GM13976 (cell line): ENCODE measurements at regions not wholly inside any gene's neighbourhood (a gene's known extent, or its start where the extent isn't known, plus 50 kb on each side); places are given as distances from the start of the nearest gene placed in this dataset.
"Not testable (repeated sequence)": the region's sequence is repeated elsewhere in the genome, so short reads cannot be mapped to it uniquely, and the experiment has no call there.

ENCODE experiments used
- DNase-seq: peaks from one replicate; pipeline ENCODE4 v3.0.0; 2012; ENCODE audit warnings: low spot score
- in situ Hi-C: fragments of 300-500 bp; cut with MboI; formaldehyde crosslinking; loops from one replicate; pipeline ENCODE4 v1.12.0; 2022; ENCODE audit warnings: low sequenced_read_pairs, mixed read lengths, inconsistent platforms; ENCODE audit not compliant: unreplicated experiment
- TF ChIP-seq, protein P1 (sequence below): IDR thresholded peaks from 2 replicates; pipeline ENCODE4 v1.5.1; 2012; ENCODE audit warnings: borderline replicate concordance, mild to moderate bottlenecking; ENCODE audit not compliant: insufficient read depth; ENCODE audit errors: extremely low read depth, missing control alignments, control extremely low read depth

DNA sequence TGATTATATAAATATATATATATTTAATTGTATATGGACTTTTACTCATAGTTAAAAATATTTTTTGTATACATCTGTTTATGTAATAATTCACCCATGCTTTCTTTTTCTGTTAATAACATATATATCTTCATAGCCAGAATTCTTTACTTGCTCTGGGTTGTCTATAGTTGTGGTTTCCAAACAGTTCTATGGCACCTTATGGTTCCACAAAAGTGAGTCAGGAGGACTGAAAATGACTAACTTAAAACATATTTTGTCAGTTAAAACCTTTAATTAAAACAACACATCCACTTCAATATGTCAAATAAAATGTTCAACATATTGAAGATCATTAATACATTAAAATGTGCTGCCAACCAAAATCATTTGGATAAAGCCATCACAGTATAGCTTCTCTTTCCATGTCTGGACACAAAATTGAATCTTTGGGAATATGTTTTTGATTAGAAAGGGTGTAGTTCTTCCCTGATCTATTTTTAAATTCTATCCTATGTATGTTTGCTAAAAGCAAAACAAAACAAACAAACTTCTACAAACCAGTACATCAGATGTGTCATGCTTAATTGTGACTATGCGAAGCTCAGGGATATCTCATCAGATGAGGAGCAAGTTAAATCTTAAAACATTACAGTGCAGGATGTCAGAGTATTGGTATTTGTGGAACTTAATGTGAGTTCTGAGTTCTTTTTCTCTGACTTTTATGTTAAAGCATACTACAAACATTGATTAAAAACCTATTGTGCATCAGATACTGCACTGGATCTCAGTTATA is 1488.4 kb upstream of the TENM4 start:
- DNase-seq, result no peak
- TF ChIP-seq, protein P1, sequence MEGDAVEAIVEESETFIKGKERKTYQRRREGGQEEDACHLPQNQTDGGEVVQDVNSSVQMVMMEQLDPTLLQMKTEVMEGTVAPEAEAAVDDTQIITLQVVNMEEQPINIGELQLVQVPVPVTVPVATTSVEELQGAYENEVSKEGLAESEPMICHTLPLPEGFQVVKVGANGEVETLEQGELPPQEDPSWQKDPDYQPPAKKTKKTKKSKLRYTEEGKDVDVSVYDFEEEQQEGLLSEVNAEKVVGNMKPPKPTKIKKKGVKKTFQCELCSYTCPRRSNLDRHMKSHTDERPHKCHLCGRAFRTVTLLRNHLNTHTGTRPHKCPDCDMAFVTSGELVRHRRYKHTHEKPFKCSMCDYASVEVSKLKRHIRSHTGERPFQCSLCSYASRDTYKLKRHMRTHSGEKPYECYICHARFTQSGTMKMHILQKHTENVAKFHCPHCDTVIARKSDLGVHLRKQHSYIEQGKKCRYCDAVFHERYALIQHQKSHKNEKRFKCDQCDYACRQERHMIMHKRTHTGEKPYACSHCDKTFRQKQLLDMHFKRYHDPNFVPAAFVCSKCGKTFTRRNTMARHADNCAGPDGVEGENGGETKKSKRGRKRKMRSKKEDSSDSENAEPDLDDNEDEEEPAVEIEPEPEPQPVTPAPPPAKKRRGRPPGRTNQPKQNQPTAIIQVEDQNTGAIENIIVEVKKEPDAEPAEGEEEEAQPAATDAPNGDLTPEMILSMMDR, result no peak

DNA sequence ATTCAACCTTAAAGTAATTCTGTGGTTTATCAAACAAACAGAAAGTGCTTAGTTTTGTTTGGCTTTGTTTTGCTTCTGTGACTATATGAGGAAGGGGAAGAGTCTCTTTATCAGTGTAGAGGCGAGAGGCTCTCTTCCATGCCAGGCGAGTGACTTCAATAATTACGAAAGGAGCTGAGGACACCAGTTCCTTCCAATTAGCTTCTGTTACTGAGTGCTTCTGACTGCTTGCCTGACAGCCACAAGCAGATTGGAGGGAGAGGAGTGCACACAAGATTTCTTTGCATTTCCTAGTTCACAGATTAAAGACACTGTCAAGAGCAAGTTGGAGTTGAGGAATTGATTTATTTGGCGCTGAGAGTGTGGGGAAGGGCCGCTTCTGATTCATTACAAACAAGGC is 1484.5 kb upstream of the TENM4 start:
- TF ChIP-seq, protein P1, result no peak
- DNase-seq, result no peak
- in situ Hi-C loops, result no loop called here

More for the DNA sequence above, 1488.4 kb upstream of the TENM4 start:
- in situ Hi-C loops, result no loop called here

DNA sequence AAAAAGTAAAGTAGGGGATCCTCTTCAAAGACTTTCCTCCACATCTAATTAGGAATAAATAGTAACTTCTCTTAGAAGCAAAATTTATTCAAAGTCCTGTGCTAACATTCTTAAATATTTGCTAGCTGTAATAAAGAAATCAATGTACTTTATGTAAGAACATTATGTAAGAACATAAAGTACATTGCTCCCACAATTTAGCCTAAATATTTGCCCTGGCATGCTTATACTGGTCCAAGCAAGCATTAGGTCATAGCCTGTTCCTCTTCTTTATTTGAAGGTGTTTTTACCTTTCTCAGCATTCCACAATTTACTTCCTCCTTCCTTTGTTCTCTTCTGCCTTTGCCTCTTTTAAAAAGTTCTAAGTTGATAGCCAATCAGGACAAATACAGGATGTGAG is 1480.5 kb upstream of the TENM4 start:
- DNase-seq, in situ Hi-C loops: not testable (repeated sequence)

DNA sequence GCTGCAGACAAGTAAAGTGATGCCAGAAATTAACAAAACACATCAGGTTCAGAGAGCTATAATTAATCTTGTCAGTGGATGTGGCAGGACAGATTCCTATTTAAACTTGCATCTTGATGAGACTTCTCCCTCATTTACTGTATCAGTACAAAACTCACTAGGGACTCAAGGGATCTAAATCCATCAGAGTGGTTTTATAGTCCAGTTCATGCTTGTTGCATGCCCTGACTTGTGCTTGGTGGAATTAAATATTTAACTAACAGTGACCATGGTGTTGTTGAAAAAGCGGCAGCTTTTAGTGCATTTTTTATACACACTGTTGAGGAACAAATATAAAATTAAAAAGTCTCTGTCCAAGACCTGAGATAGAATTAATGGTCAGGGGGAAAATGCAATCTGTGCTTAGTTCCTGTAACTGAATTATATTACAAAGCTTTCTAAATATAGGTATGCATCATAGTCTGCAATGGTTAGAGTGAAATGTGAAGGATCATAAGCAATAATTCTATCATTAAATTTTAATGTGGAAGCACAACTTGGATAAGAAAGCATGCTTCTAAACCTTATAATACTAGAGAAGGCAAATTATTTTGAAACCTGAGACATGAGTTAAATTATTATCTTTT is 1475.5 kb upstream of the TENM4 start:
- TF ChIP-seq, protein P1, result no peak
- in situ Hi-C loops, result no loop called here
- no peak for DNase-seq

DNA sequence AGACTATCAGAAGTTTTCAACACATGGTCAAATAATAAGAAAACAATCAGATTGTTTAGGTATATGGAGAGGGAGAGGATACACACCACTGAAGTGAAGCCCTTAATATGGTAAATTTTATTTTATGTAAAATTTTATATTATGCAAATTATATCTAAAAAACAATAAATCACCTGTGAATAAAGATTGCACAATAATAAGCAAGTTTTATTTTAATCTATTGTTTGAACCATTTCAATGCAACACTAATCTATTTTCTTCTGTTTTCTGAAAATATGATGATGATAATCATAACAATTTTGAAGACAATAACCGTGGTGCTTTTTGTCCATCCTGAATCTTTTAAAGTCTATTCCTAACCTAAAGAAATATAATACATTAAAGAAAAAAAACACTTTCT is 1473.5 kb upstream of the TENM4 start:
- TF ChIP-seq, protein P1, result no peak
- no peak for DNase-seq
- in situ Hi-C loops, result no loop called here

DNA sequence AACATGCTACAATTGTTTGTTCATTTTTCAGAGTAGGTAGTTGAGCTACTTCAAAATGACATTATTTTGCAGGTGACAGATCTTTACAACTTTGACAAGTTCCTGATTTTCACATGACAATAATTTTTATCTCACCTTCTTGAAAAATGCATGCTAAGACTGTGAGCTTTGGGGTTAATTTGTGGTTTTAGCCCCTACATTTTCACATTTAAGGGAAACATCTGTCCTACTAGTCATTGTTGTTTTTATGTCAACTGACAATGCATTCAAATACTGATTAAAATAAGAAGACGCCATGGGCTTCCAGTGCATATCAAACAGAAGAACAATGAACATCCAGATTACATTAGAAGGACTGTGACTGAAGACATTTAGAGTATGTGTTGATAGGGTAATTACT is 1470.8 kb upstream of the TENM4 start:
- no peak for DNase-seq
- in situ Hi-C loops, result no loop called here
- TF ChIP-seq, protein P1, result no peak

DNA sequence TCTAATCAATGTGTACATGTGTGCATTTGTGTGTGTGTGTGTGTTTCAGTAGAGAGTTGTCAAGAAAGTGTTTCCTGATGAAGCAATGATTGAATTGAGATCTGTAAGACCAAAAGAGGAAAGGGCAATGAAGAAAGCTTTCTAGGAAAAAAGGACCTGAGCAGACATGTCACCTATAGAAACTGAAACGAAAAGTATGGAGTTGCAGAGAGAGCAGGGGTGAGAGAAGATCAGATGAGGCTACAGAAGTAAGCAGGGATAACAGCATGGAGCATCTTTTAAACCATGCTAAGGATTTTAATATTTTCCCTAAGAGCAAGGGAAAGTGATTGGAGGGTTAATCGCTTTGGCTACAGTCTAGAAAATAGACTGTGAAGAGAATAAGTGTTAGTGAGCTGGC is 1459.4 kb upstream of the TENM4 start:
- in situ Hi-C loops, result no loop called here

More for the DNA sequence above, 1459.4 kb upstream of the TENM4 start:
- TF ChIP-seq, protein P1, result no peak
- DNase-seq, result no peak
